ENCODE measurements at regions not wholly inside any gene's neighbourhood (a gene's known extent, or its start where the extent isn't known, plus 50 kb on each side); places are given as distances from the start of the nearest gene placed in this dataset.

- Mint-ChIP-seq H3K27me3 (ENCODE audit: insufficient read depth) (no peaks in the 10 kb centered on the region), H3K4me1 (peaks cover 19% of the 10 kb centered on the region), H3K9me3 (no peaks in the 10 kb centered on the region), H3K27ac (no peak overlapping the region), H3K36me3 (ENCODE audit: low read depth) (no peaks in the 10 kb centered on the region), H3K4me3 (no peak overlapping the region)
- Histone ChIP-seq H3K27me3 (ENCODE audit: control insufficient read depth, insufficient read depth, low read length, poor library complexity, severe bottlenecking) (no peaks in the 10 kb centered on the region), H3K27ac (ENCODE audit: low read depth, low read length) (no peak overlapping the region), H3K36me3 (ENCODE audit: control insufficient read depth, insufficient read depth, low read length) (no peaks in the 10 kb centered on the region), H3K4me3 (ENCODE audit: low read length) (no peak overlapping the region), H3K9ac (ENCODE audit: extremely low read depth, low read length, poor library complexity, severe bottlenecking) (no peak overlapping the region), H3K9me3 (ENCODE audit: control insufficient read depth, low read length) (no peaks in the 10 kb centered on the region), H3K4me1 (ENCODE audit: control insufficient read depth, insufficient read depth, low read length) (no peaks in the 10 kb centered on the region)
- TF ChIP-seq CTCF (conservative IDR thresholded peaks at IDR 0.05), result no peak
- 67% methylated on average over 1 of the region's 1 CpG; no CpG with 5 or more reads in 1 of the 2 experiments for WGBS, 2 experiments (ENCODE audit: insufficient coverage in 1 of 2, insufficient read length in 1 of 2)
- no peak for DNase-seq
These were observed 188.5 kb upstream of the ISX start for GRCh38 chr22:34877506-34877905.

GRCh38 chr22:34878171-34878570 lies 187.8 kb upstream of the ISX start:
- Mint-ChIP-seq H3K36me3 (ENCODE audit: low read depth) (no peaks in the 10 kb centered on the region), H3K27ac (no peak overlapping the region), H3K9me3 (no peaks in the 10 kb centered on the region), H3K4me1 (peaks cover 19% of the 10 kb centered on the region), H3K27me3 (ENCODE audit: insufficient read depth) (no peaks in the 10 kb centered on the region), H3K4me3 (no peak overlapping the region)
- H3K9me3 ChIP-seq (ENCODE audit: control insufficient read depth, low read length), result no peaks in the 10 kb centered on the region
- DNase-seq, result no peak
- no peaks in the 10 kb centered on the region for H3K27me3 ChIP-seq (ENCODE audit: control insufficient read depth, insufficient read depth, low read length, poor library complexity, severe bottlenecking)
- H3K4me3 ChIP-seq (ENCODE audit: low read length), result no peak overlapping the region
- no peaks in the 10 kb centered on the region for H3K4me1 ChIP-seq (ENCODE audit: control insufficient read depth, insufficient read depth, low read length)
- H3K9ac ChIP-seq (ENCODE audit: extremely low read depth, low read length, poor library complexity, severe bottlenecking), result no peak overlapping the region
- H3K36me3 ChIP-seq (ENCODE audit: control insufficient read depth, insufficient read depth, low read length), result no peaks in the 10 kb centered on the region
- H3K27ac ChIP-seq (ENCODE audit: low read depth, low read length), result no peak overlapping the region
- no peak for TF ChIP-seq CTCF (conservative IDR thresholded peaks at IDR 0.05)

GRCh38 chr22:34879001-34879400 lies 187.0 kb upstream of the ISX start:
- Histone ChIP-seq H3K4me1 (ENCODE audit: control insufficient read depth, insufficient read depth, low read length) (no peaks in the 10 kb centered on the region), H3K36me3 (ENCODE audit: control insufficient read depth, insufficient read depth, low read length) (no peaks in the 10 kb centered on the region), H3K9ac (ENCODE audit: extremely low read depth, low read length, poor library complexity, severe bottlenecking) (no peak overlapping the region), H3K4me3 (ENCODE audit: low read length) (no peak overlapping the region), H3K27ac (ENCODE audit: low read depth, low read length) (no peak overlapping the region), H3K27me3 (ENCODE audit: control insufficient read depth, insufficient read depth, low read length, poor library complexity, severe bottlenecking) (no peaks in the 10 kb centered on the region), H3K9me3 (ENCODE audit: control insufficient read depth, low read length) (no peaks in the 10 kb centered on the region)
- Mint-ChIP-seq H3K27me3 (ENCODE audit: insufficient read depth) (peaks cover 5% of the 10 kb centered on the region), H3K9me3 (no peaks in the 10 kb centered on the region), H3K4me1 (peaks cover 19% of the 10 kb centered on the region), H3K36me3 (ENCODE audit: low read depth) (no peaks in the 10 kb centered on the region), H3K27ac (no peak overlapping the region), H3K4me3 (no peak overlapping the region)
- TF ChIP-seq CTCF (conservative IDR thresholded peaks at IDR 0.05), result no peak
- DNase-seq, result no peak
- WGBS, 2 experiments (ENCODE audit: insufficient coverage in 1 of 2, insufficient read length in 1 of 2), result 90 to 100% methylated on average over 1 to 3 of the region's 3 CpGs
